H1 (cell line): ENCODE measurements at regions not wholly inside any gene's neighbourhood (a gene's known extent, or its start where the extent isn't known, plus 50 kb on each side); places are given as distances from the start of the nearest gene placed in this dataset.

ENCODE experiments used
- CTCF ChIA-PET: fragments of 300-600 bp; sonication (Branson Sonifier 250); formaldehyde crosslinking; loops from one replicate; lab custom pipeline; 2021; ENCODE audit not compliant: partially characterized antibody; lab: Charles Lee
- POLR2A ChIA-PET: fragments of 300-600 bp; sonication (Branson Sonifier 250); formaldehyde crosslinking; loops from one replicate; lab custom pipeline; 2021; ENCODE audit warnings: inconsistent platforms; ENCODE audit not compliant: partially characterized antibody; lab: Charles Lee
- DNase-seq, 2 experiments: peaks; one replicate each; pipeline versions ENCODE4 v3.0.0 to v3.0.0-alpha.2; 2010 to 2022; ENCODE audit warnings: low spot score in 2 of 2, low read depth in 1 of 2, mixed read lengths in 1 of 2
- FAIRE-seq: peaks from 2 replicates; lab custom pipeline; 2011; peaks lifted over from hg19 to GRCh38; lab: Jason Lieb, UNC
- H2AFZ ChIP-seq: 2 replicates; pipeline ENCODE4 v1.8.1; 2012; ENCODE audit warnings: low read length, inconsistent platforms
- H2AK5ac ChIP-seq: 2 replicates; pipeline ENCODE4 v1.6.1; 2013; ENCODE audit warnings: low read depth, low read length
- H2BK120ac ChIP-seq: replicated peaks from 2 replicates; pipeline ENCODE3; 2013; ENCODE audit warnings: low read depth, low read length, inconsistent platforms
- H2BK12ac ChIP-seq: 2 replicates; pipeline ENCODE4 v1.6.1; 2013; ENCODE audit warnings: low read depth, low read length
- H2BK15ac ChIP-seq: 2 replicates; pipeline ENCODE4 v1.6.1; 2013; ENCODE audit warnings: low read length
- H2BK20ac ChIP-seq: 2 replicates; pipeline ENCODE4 v1.6.1; 2013; ENCODE audit warnings: low read length
- H2BK5ac ChIP-seq: 2 replicates; pipeline ENCODE4 v1.6.1; 2013; ENCODE audit warnings: low read depth, low read length
- H3K14ac ChIP-seq: 2 replicates; pipeline ENCODE4 v1.6.1; 2013; ENCODE audit warnings: inconsistent platforms; ENCODE audit not compliant: insufficient read length
- H3K18ac ChIP-seq: 2 replicates; pipeline ENCODE4 v1.6.1; 2013; ENCODE audit warnings: low read length; ENCODE audit errors: extremely low read depth
- H3K23ac ChIP-seq: 2 replicates; pipeline ENCODE4 v1.6.1; 2013; ENCODE audit warnings: inconsistent platforms; ENCODE audit not compliant: insufficient read length
- H3K23me2 ChIP-seq: 2 replicates; pipeline ENCODE4 v1.6.1; 2013; ENCODE audit warnings: low read depth, low read length
- H3K27ac ChIP-seq: 2 replicates; pipeline ENCODE4 v1.6.1; 2011; ENCODE audit warnings: low read depth, low read length, inconsistent platforms
- H3K27me3 ChIP-seq, 4 experiments: replicated peaks in 1 of 4; 1 replicate in 1 of 4; 2 replicates in 3 of 4; pipeline versions ENCODE4 v1.6.1 to v1.8.1; 2011 to 2013; ENCODE audit warnings: low read length in 3 of 4, mild to moderate bottlenecking in 3 of 4, inconsistent platforms in 2 of 4, mixed read lengths in 2 of 4, moderate library complexity in 1 of 4; ENCODE audit not compliant: control insufficient read depth in 3 of 4, insufficient read depth in 3 of 4; ENCODE audit errors: extremely low read depth in 1 of 4
- H3K36me3 ChIP-seq, 4 experiments: 2 replicates each; pipeline versions ENCODE4 v1.6.1 to v1.8.1; 2011 to 2013; ENCODE audit warnings: mild to moderate bottlenecking in 4 of 4, low read length in 3 of 4, moderate library complexity in 2 of 4, control low read depth in 1 of 4, inconsistent platforms in 1 of 4; ENCODE audit not compliant: insufficient read depth in 4 of 4, control insufficient read depth in 2 of 4
- H3K4ac ChIP-seq: replicated peaks from 2 replicates; pipeline ENCODE3; 2013; ENCODE audit warnings: low read length, low read depth, mixed read lengths, inconsistent platforms; ENCODE audit not compliant: insufficient read length
- H3K4me1 ChIP-seq, 4 experiments: replicated peaks in 1 of 4; 1 replicate in 1 of 4; 2 replicates in 3 of 4; pipeline versions ENCODE4 v1.6.1 to v1.8.1; 2011 to 2013; ENCODE audit warnings: low read length in 3 of 4, inconsistent platforms in 2 of 4, mixed read lengths in 1 of 4; ENCODE audit not compliant: insufficient read depth in 4 of 4, control insufficient read depth in 3 of 4
- H3K4me2 ChIP-seq, 2 experiments: 2 replicates each; pipeline versions ENCODE4 v1.6.1 to v1.8.1; 2011 to 2013; ENCODE audit warnings: low read depth in 2 of 2, low read length in 2 of 2, control low read depth in 1 of 2, inconsistent platforms in 1 of 2, mild to moderate bottlenecking in 1 of 2; ENCODE audit not compliant: insufficient read depth in 1 of 2
- H3K4me3 ChIP-seq, 4 experiments: fragments of 200-600, 300-600 bp in 1 of 4; sonication (generic), shearing (Covaris generic), sonication (Bioruptor Twin) in 1 of 4; 2 replicates each; pipeline versions ENCODE4 v1.5.1 to v1.8.1; 2011 to 2016; ENCODE audit warnings: low read length in 4 of 4, low read depth in 3 of 4, control low read depth in 2 of 4, inconsistent platforms in 2 of 4, mild to moderate bottlenecking in 2 of 4, mixed read lengths in 1 of 4, moderate library complexity in 1 of 4; ENCODE audit not compliant: insufficient read depth in 2 of 4; ENCODE audit errors: extremely low read depth in 1 of 4
- H3K56ac ChIP-seq: replicated peaks from 2 replicates; pipeline ENCODE3; 2013; ENCODE audit warnings: low read depth, mild to moderate bottlenecking, mixed read lengths, low read length, inconsistent platforms; ENCODE audit not compliant: insufficient read length
- H3K79me1 ChIP-seq: 2 replicates; pipeline ENCODE4 v1.6.1; 2013; ENCODE audit warnings: low read depth, low read length, control low read depth
- H3K79me2 ChIP-seq, 2 experiments: 2 replicates each; pipeline versions ENCODE4 v1.6.1 to v1.8.1; 2012 to 2013; ENCODE audit warnings: low read length in 2 of 2, mild to moderate bottlenecking in 2 of 2, inconsistent platforms in 1 of 2; ENCODE audit not compliant: insufficient read depth in 2 of 2, control insufficient read depth in 1 of 2
- H3K9ac ChIP-seq, 4 experiments: replicated peaks in 1 of 4; 1 replicate in 1 of 4; 2 replicates in 3 of 4; pipeline versions ENCODE4 v1.6.1 to v1.8.1; 2011 to 2013; ENCODE audit warnings: low read depth in 3 of 4, low read length in 3 of 4, control low read depth in 2 of 4, mild to moderate bottlenecking in 2 of 4, moderate library complexity in 2 of 4, inconsistent platforms in 1 of 4; ENCODE audit errors: extremely low read depth in 1 of 4
- H3K9me3 ChIP-seq, 2 experiments: 2 replicates each; pipeline versions ENCODE4 v1.6.1 to v1.8.1; 2012 to 2013; ENCODE audit warnings: mild to moderate bottlenecking in 2 of 2, moderate library complexity in 2 of 2, control low read depth in 1 of 2, inconsistent platforms in 1 of 2, low read depth in 1 of 2, low read length in 1 of 2, mixed read lengths in 1 of 2; ENCODE audit not compliant: insufficient read depth in 2 of 2
- H4K20me1 ChIP-seq, 2 experiments: replicated peaks in 1 of 2; 2 replicates each; pipeline versions ENCODE3 to v1.8.1; 2011 to 2013; ENCODE audit warnings: inconsistent platforms in 2 of 2, low read length in 2 of 2, mild to moderate bottlenecking in 1 of 2; ENCODE audit not compliant: insufficient read depth in 2 of 2, control insufficient read depth in 1 of 2
- H4K5ac ChIP-seq: 2 replicates; pipeline ENCODE4 v1.6.1; 2013; ENCODE audit warnings: low read length, low read depth, mixed read lengths, inconsistent platforms; ENCODE audit not compliant: insufficient read length
- H4K8ac ChIP-seq: 2 replicates; pipeline ENCODE4 v1.8.0; 2013; ENCODE audit warnings: mild to moderate bottlenecking, moderate library complexity, low read length, inconsistent platforms; ENCODE audit not compliant: insufficient read depth; ENCODE audit errors: extremely low read depth
- H4K91ac ChIP-seq: replicated peaks from 2 replicates; pipeline ENCODE3; 2013; ENCODE audit warnings: low read length, mixed read lengths, inconsistent platforms; ENCODE audit not compliant: insufficient read length
- CHD2 ChIP-seq: IDR thresholded peaks from 2 replicates; pipeline ENCODE4 v1.6.1; 2012; ENCODE audit warnings: low read length, improper control_type of control experiment
- CTCF ChIP-seq, 3 experiments: IDR thresholded peaks; 1 replicate in 2 of 3; 2 replicates in 1 of 3; pipeline versions ENCODE4 v1.5.1 to v1.6.1; 2011; ENCODE audit warnings: low read length in 3 of 3, mild to moderate bottlenecking in 3 of 3, inconsistent platforms in 2 of 3, low read depth in 1 of 3, moderate library complexity in 1 of 3; ENCODE audit not compliant: insufficient read depth in 1 of 3; ENCODE audit errors: control extremely low read depth in 1 of 3
- GTF2F1 ChIP-seq: IDR thresholded peaks from 2 replicates; pipeline ENCODE4 v1.6.1; 2012; ENCODE audit warnings: low read depth, low read length, improper control_type of control experiment, borderline replicate concordance
- HDAC2 ChIP-seq, 2 experiments: fragments of 300-600 bp in 1 of 2; sonication (generic) in 1 of 2; IDR thresholded peaks; 2 replicates each; pipeline ENCODE4 v1.6.1; 2011 to 2012; ENCODE audit warnings: low read depth in 2 of 2, low read length in 2 of 2, mild to moderate bottlenecking in 2 of 2, moderate library complexity in 2 of 2, borderline replicate concordance in 1 of 2, inconsistent platforms in 1 of 2
- KDM4A ChIP-seq: IDR thresholded peaks from one replicate; pipeline ENCODE4 v1.7.1; 2012; ENCODE audit warnings: low read depth, mild to moderate bottlenecking, moderate library complexity, low read length, inconsistent platforms; ENCODE audit not compliant: severe bottlenecking
- POLR2AphosphoS5 ChIP-seq: IDR thresholded peaks from 2 replicates; pipeline ENCODE4 v1.6.1; 2011; ENCODE audit warnings: low read depth, low read length
- SAP30 ChIP-seq: fragments of 300-600 bp; sonication (generic); IDR thresholded peaks from 2 replicates; pipeline ENCODE4 v1.7.1; 2012; ENCODE audit warnings: low read length, moderate library complexity, mild to moderate bottlenecking, inconsistent platforms; ENCODE audit not compliant: insufficient read depth, insufficient replicate concordance
- SP2 ChIP-seq: IDR thresholded peaks from 2 replicates; pipeline ENCODE4 v1.6.1; 2012; ENCODE audit warnings: mild to moderate bottlenecking, low read length, inconsistent platforms
- USF2 ChIP-seq: IDR thresholded peaks from 2 replicates; pipeline ENCODE4 v1.6.1; 2011; ENCODE audit warnings: low read length, improper control_type of control experiment
- YY1 ChIP-seq: IDR thresholded peaks from 2 replicates; pipeline ENCODE4 v1.6.1; 2011; ENCODE audit warnings: low read depth, mild to moderate bottlenecking, low read length
- WGBS, 2 experiments: shearing (Covaris generic) in 1 of 2; methylation state at CpG; one replicate each; pipeline versions ENCODE4 v1.1.6 to v1.1.7; 2013 to 2015; ENCODE audit warnings: low lambda C conversion rate in 2 of 2, mixed read lengths in 2 of 2, inconsistent platforms in 1 of 2, low coverage in 1 of 2, missing lambda C conversion rate in 1 of 2; ENCODE audit not compliant: insufficient replicate concordance in 2 of 2, insufficient coverage in 1 of 2, insufficient read length in 1 of 2; ENCODE audit errors: extremely low coverage in 1 of 2, missing lambda C conversion rate in 1 of 2; 5-methylcytosine and 5-hydroxymethylcytosine counted together

- H2AFZ ChIP-seq = no peak overlapping the region
- CTCF ChIA-PET = no interaction called here
- no peak for FAIRE-seq
- TF ChIP-seq CTCF (IDR thresholded peaks at IDR 0.05; ENCODE audit: control extremely low read depth in 1 of 3, insufficient read depth in 1 of 3, low read depth in 1 of 3, low read length in 3 of 3) = no peak
- no peak for TF ChIP-seq CHD2
- no peak for TF ChIP-seq GTF2F1
- TF ChIP-seq SP2 = no peak
- TF ChIP-seq KDM4A = no peak
- TF ChIP-seq HDAC2 (IDR thresholded peaks at IDR 0.05; ENCODE audit: borderline replicate concordance in 1 of 2, low read depth in 2 of 2, low read length in 2 of 2) = no peak
- TF ChIP-seq POLR2AphosphoS5 = no peak
- no peak for TF ChIP-seq SAP30
- no peak for TF ChIP-seq USF2
- no peak for TF ChIP-seq YY1
Observed at GRCh38 chr6:113103634-113104361, 753.3 kb upstream of the MARCKS start.

More at GRCh38 chr6:113103634-113104361, 753.3 kb upstream of the MARCKS start:
- Histone ChIP-seq H4K5ac (no peak overlapping the region), H2AK5ac (no peak overlapping the region), H3K14ac (no peak overlapping the region), H4K8ac (no peak overlapping the region), H3K4ac (no peak overlapping the region), H3K9ac (no peak overlapping the region), H3K36me3 (no peaks in the 10 kb centered on the region), H2BK20ac (no peak overlapping the region), H4K91ac (no peak overlapping the region), H2BK15ac (no peak overlapping the region), H3K27ac (no peak overlapping the region), H3K9me3 (no peaks in the 10 kb centered on the region), H3K4me3 (no peak overlapping the region), H3K79me1 (no peaks in the 10 kb centered on the region), H3K4me1 (no peaks in the 10 kb centered on the region), H3K4me2 (no peak overlapping the region), H3K23ac (no peak overlapping the region), H2BK5ac (no peak overlapping the region), H4K20me1 (no peaks in the 10 kb centered on the region), H3K23me2 (no peaks in the 10 kb centered on the region), H3K79me2 (no peaks in the 10 kb centered on the region), H2BK12ac (no peak overlapping the region), H3K56ac (no peak overlapping the region), H3K27me3 (no peaks in the 10 kb centered on the region), H3K18ac (no peak overlapping the region), H2BK120ac (no peak overlapping the region)
- no peak for DNase-seq
- POLR2A ChIA-PET = no interaction called here
- 80% methylated on average over 4 of the region's 4 CpGs; no CpG with 5 or more reads in 1 of the 2 experiments for WGBS, 2 experiments
